GM12891 (cell line): ENCODE measurements at regions not wholly inside any gene's neighbourhood (a gene's known extent, or its start where the extent isn't known, plus 50 kb on each side); places are given as distances from the start of the nearest gene placed in this dataset.

Experiments
- POLR2A ChIP-seq: IDR thresholded peaks from 2 replicates; pipeline ENCODE4 v1.6.1; 2011; ENCODE audit warnings: low read depth, low read length, control low read depth
- POLR2AphosphoS5 ChIP-seq: IDR thresholded peaks from 2 replicates; pipeline ENCODE4 v1.6.1; 2011; ENCODE audit warnings: low read depth, low read length, control low read depth
- SPI1 ChIP-seq: IDR thresholded peaks from 2 replicates; pipeline ENCODE4 v1.6.1; 2011; ENCODE audit warnings: low read depth, low read length, control low read depth

- TF ChIP-seq POLR2AphosphoS5 (no peak), POLR2A (no peak), SPI1 (no peak)
Measured at GRCh38 chr6:85115376-85115775, 334.5 kb upstream of the NT5E start.
